Mesendoderm (in vitro differentiated cells): ENCODE measurements at regions not wholly inside any gene's neighbourhood (a gene's known extent, or its start where the extent isn't known, plus 50 kb on each side); places are given as distances from the start of the nearest gene placed in this dataset.

Experiments used
- DNase-seq: peaks from one replicate; pipeline ENCODE4 v3.0.0; 2013
- H2AK5ac ChIP-seq: 2 replicates; pipeline ENCODE4 v1.6.1; 2013; ENCODE audit warnings: low read length, inconsistent platforms
- H2BK120ac ChIP-seq: 2 replicates; pipeline ENCODE4 v1.6.1; 2013; ENCODE audit warnings: low read depth, mild to moderate bottlenecking, low read length, moderate library complexity, mixed read lengths
- H2BK15ac ChIP-seq: replicated peaks from 2 replicates; pipeline ENCODE4 v1.6.1; 2013; ENCODE audit warnings: low read depth, mild to moderate bottlenecking, moderate library complexity
- H2BK5ac ChIP-seq: 2 replicates; pipeline ENCODE4 v1.6.1; 2013; ENCODE audit warnings: low read length, inconsistent platforms
- H3K18ac ChIP-seq: 2 replicates; pipeline ENCODE4 v1.6.1; 2013; ENCODE audit warnings: mild to moderate bottlenecking, low read length, mixed read lengths
- H3K23ac ChIP-seq: one replicate; pipeline ENCODE4 v1.6.1; 2013; ENCODE audit warnings: low read length
- H3K27ac ChIP-seq: 2 replicates; pipeline ENCODE4 v1.5.1; 2013; ENCODE audit warnings: low read depth, mild to moderate bottlenecking, inconsistent platforms, low read length, moderate library complexity
- H3K27me3 ChIP-seq: 2 replicates; pipeline ENCODE4 v1.6.1; 2013; ENCODE audit warnings: low read length, control low read depth, mild to moderate bottlenecking, inconsistent platforms; ENCODE audit not compliant: insufficient read depth, poor library complexity
- H3K36me3 ChIP-seq: 2 replicates; pipeline ENCODE4 v1.6.1; 2013; ENCODE audit warnings: low read length, inconsistent platforms; ENCODE audit not compliant: control insufficient read depth, insufficient read depth
- H3K4ac ChIP-seq: one replicate; pipeline ENCODE4 v1.6.1; 2013; ENCODE audit warnings: low read depth, mild to moderate bottlenecking, low read length, moderate library complexity
- H3K4me1 ChIP-seq: 2 replicates; pipeline ENCODE4 v1.6.1; 2013; ENCODE audit warnings: low read depth, low read length, inconsistent platforms; ENCODE audit not compliant: control insufficient read depth
- H3K4me2 ChIP-seq: 2 replicates; pipeline ENCODE4 v1.6.1; 2013; ENCODE audit warnings: low read length
- H3K4me3 ChIP-seq: 2 replicates; pipeline ENCODE4 v1.5.1; 2013; ENCODE audit warnings: mild to moderate bottlenecking, low read length
- H3K56ac ChIP-seq: one replicate; pipeline ENCODE4 v1.6.1; 2013; ENCODE audit warnings: low read length
- H3K79me1 ChIP-seq: 2 replicates; pipeline ENCODE4 v1.6.1; 2013; ENCODE audit warnings: low read length, inconsistent platforms
- H3K79me2 ChIP-seq: 2 replicates; pipeline ENCODE4 v1.6.1; 2013; ENCODE audit warnings: mild to moderate bottlenecking, low read length; ENCODE audit not compliant: control insufficient read depth, insufficient read depth
- H3K9ac ChIP-seq: 2 replicates; pipeline ENCODE4 v1.6.1; 2013; ENCODE audit warnings: low read length, inconsistent platforms
- H4K5ac ChIP-seq: one replicate; pipeline ENCODE4 v1.6.1; 2013; ENCODE audit warnings: low read length
- H4K8ac ChIP-seq: one replicate; pipeline ENCODE4 v1.6.1; 2013; ENCODE audit warnings: low read depth, mild to moderate bottlenecking, control low read depth, low read length, moderate library complexity
- WGBS: extraction: QIAGEN DNeasy Blood & Tissue Kit; methylation state at CpG from one replicate; pipeline ENCODE4 v1.1.7; 2013; ENCODE audit warnings: low lambda C conversion rate, missing lambda C conversion rate; ENCODE audit not compliant: insufficient coverage; ENCODE audit errors: extremely low coverage; 5-methylcytosine and 5-hydroxymethylcytosine counted together

DNA sequence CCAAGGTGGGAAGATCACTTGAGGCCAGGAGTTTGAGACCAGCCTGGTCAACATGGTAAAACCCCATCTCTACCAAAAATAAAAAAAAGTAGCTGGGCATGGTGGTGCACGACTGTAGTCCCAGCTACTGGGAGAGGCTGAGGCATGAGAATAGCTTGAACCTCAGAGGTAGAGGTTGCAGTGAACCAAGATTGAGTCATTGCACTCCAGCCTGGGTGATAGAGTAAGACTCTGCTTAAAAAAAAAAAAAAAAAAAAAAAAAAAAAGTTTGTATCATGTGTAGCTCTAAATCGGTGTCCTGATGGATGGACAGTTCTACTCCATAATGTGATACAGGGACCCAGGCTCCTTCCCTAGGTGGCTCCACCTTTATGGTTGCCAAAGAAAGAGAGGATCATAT lies 497.1 kb upstream of the RBFOX1 start:
- Histone ChIP-seq H3K23ac (no peak overlapping the region), H3K4me1 (no peaks in the 10 kb centered on the region), H2BK120ac (no peak overlapping the region), H3K18ac (no peak overlapping the region), H3K36me3 (no peaks in the 10 kb centered on the region), H2AK5ac (no peak overlapping the region), H3K27me3 (no peaks in the 10 kb centered on the region), H2BK5ac (no peak overlapping the region), H3K79me1 (no peaks in the 10 kb centered on the region), H3K9ac (no peak overlapping the region), H3K4me3 (no peak overlapping the region), H2BK15ac (no peak overlapping the region), H4K8ac (no peak overlapping the region), H3K56ac (no peak overlapping the region), H4K5ac (no peak overlapping the region), H3K4me2 (no peak overlapping the region), H3K79me2 (no peaks in the 10 kb centered on the region), H3K27ac (no peak overlapping the region), H3K4ac (no peak overlapping the region)
- WGBS: no CpG with 5 or more reads among the region's 2 CpGs
- DNase-seq: no peak

DNA sequence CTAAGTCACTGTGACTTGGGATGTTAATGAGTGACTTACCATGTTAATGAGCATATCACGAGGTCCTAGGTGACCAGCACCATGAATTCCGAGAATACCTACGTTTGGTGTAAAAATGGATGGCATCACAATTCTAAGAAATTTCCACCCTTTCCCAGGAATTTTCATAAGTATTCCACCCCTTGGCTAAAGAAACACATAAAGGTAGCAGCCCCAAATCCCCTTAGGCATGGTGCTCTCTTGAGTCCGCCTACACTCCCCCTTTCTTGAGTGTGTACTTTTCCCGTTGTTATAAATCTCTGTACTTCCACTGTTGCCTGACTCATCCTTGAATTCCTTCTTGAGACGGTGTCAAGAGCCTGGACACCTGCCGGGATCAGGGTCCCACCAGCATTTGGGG lies 504.0 kb upstream of the RBFOX1 start:
- no CpG with 5 or more reads among the region's 7 CpGs for WGBS
- no peak overlapping the region for H4K5ac ChIP-seq
- H3K4me3 ChIP-seq: no peak overlapping the region
- H3K23ac ChIP-seq: no peak overlapping the region
- H3K4me1 ChIP-seq: peaks cover 2% of the 10 kb centered on the region
- no peak overlapping the region for H3K9ac ChIP-seq
- DNase-seq: peak; percentile 10
- H3K79me1 ChIP-seq: no peaks in the 10 kb centered on the region
- no peak overlapping the region for H2AK5ac ChIP-seq
- no peak overlapping the region for H2BK120ac ChIP-seq
- no peak overlapping the region for H3K27ac ChIP-seq
- H3K18ac ChIP-seq: no peak overlapping the region
- no peak overlapping the region for H2BK5ac ChIP-seq
- no peak overlapping the region for H2BK15ac ChIP-seq
- no peaks in the 10 kb centered on the region for H3K36me3 ChIP-seq
- no peaks in the 10 kb centered on the region for H3K79me2 ChIP-seq
- no peak overlapping the region for H3K56ac ChIP-seq
- no peaks in the 10 kb centered on the region for H3K27me3 ChIP-seq
- H4K8ac ChIP-seq: no peak overlapping the region
- H3K4me2 ChIP-seq: no peak overlapping the region
- H3K4ac ChIP-seq: no peak overlapping the region

GRCh38 chr16:6827931-6828330 lies 504.7 kb upstream of the RBFOX1 start:
- Histone ChIP-seq H4K8ac (no peak overlapping the region), H3K27me3 (no peaks in the 10 kb centered on the region), H2BK15ac (no peak overlapping the region), H3K4me3 (no peak overlapping the region), H2BK120ac (no peak overlapping the region), H3K23ac (no peak overlapping the region), H3K79me2 (no peaks in the 10 kb centered on the region), H3K79me1 (no peaks in the 10 kb centered on the region), H3K4ac (no peak overlapping the region), H3K4me1 (peaks cover 2% of the 10 kb centered on the region), H3K4me2 (no peak overlapping the region), H3K27ac (no peak overlapping the region), H3K36me3 (no peaks in the 10 kb centered on the region), H3K9ac (no peak overlapping the region), H4K5ac (no peak overlapping the region), H2BK5ac (no peak overlapping the region), H3K56ac (no peak overlapping the region), H2AK5ac (no peak overlapping the region), H3K18ac (no peak overlapping the region)
- no CpG with 5 or more reads among the region's 1 CpG for WGBS
- no peak for DNase-seq

DNA sequence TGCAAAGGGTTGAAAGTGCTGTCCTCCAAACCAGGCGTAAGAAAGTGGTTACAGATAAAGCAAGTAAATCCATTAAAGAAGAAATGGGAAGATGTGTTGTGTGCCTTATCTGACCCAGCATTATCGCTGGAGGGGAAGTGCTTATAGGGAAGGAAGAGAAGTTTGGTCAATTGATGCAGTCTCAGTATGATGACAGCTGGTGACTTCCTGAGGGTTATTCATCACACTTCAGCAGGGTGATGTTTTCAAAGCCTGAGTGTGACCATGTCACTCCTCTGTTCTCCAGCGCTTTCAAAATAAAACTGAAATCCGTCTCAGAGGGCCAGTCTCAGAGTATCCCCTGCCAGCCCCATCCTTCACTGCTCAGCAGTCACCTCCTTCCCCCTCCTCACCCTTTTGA lies 505.4 kb upstream of the RBFOX1 start:
- DNase-seq: peak; percentile 41
- WGBS: no CpG with 5 or more reads among the region's 4 CpGs
- no peak overlapping the region for H3K4ac ChIP-seq
- H2BK5ac ChIP-seq: no peak overlapping the region
- no peak overlapping the region for H3K27ac ChIP-seq
- no peak overlapping the region for H2BK120ac ChIP-seq
- no peaks in the 10 kb centered on the region for H3K27me3 ChIP-seq
- no peak overlapping the region for H3K4me3 ChIP-seq
- H4K8ac ChIP-seq: no peak overlapping the region
- no peak overlapping the region for H2AK5ac ChIP-seq
- no peaks in the 10 kb centered on the region for H3K79me2 ChIP-seq
- no peak overlapping the region for H3K9ac ChIP-seq
- no peak overlapping the region for H4K5ac ChIP-seq
- no peak overlapping the region for H3K4me2 ChIP-seq
- H3K56ac ChIP-seq: no peak overlapping the region
- H3K4me1 ChIP-seq: peaks cover 2% of the 10 kb centered on the region
- no peak overlapping the region for H3K23ac ChIP-seq
- no peak overlapping the region for H3K18ac ChIP-seq
- no peak overlapping the region for H2BK15ac ChIP-seq
- H3K79me1 ChIP-seq: no peaks in the 10 kb centered on the region
- no peaks in the 10 kb centered on the region for H3K36me3 ChIP-seq

- Histone ChIP-seq H3K18ac (no peak overlapping the region), H3K79me2 (no peaks in the 10 kb centered on the region), H3K79me1 (no peaks in the 10 kb centered on the region), H3K4ac (no peak overlapping the region), H3K36me3 (no peaks in the 10 kb centered on the region), H3K23ac (no peak overlapping the region), H3K27ac (no peak overlapping the region), H3K56ac (no peak overlapping the region), H3K4me2 (no peak overlapping the region), H4K8ac (no peak overlapping the region), H3K9ac (no peak overlapping the region), H3K27me3 (no peaks in the 10 kb centered on the region), H2BK15ac (no peak overlapping the region), H2BK5ac (no peak overlapping the region), H2BK120ac (no peak overlapping the region), H3K4me1 (no peaks in the 10 kb centered on the region), H4K5ac (no peak overlapping the region), H2AK5ac (no peak overlapping the region), H3K4me3 (no peak overlapping the region)
- no peak for DNase-seq
- no CpG with 5 or more reads among the region's 4 CpGs for WGBS
These were observed 510.6 kb upstream of the RBFOX1 start for GRCh38 chr16:6822041-6822440.

- Histone ChIP-seq H3K36me3 (no peaks in the 10 kb centered on the region), H3K9ac (no peak overlapping the region), H3K4ac (no peak overlapping the region), H3K4me2 (no peak overlapping the region), H3K56ac (no peak overlapping the region), H2AK5ac (no peak overlapping the region), H3K27me3 (no peaks in the 10 kb centered on the region), H2BK5ac (no peak overlapping the region), H3K4me3 (no peak overlapping the region), H2BK15ac (no peak overlapping the region), H3K79me1 (no peaks in the 10 kb centered on the region), H3K23ac (no peak overlapping the region), H3K79me2 (no peaks in the 10 kb centered on the region), H2BK120ac (no peak overlapping the region), H4K5ac (no peak overlapping the region), H4K8ac (no peak overlapping the region), H3K27ac (no peak overlapping the region), H3K4me1 (no peaks in the 10 kb centered on the region), H3K18ac (no peak overlapping the region)
- DNase-seq: no peak
- no CpG with 5 or more reads among the region's 3 CpGs for WGBS
These were observed 528.2 kb upstream of the RBFOX1 start for GRCh38 chr16:6804461-6804860.
